PC-3 (cell line): ENCODE measurements at regions not wholly inside any gene's neighbourhood (a gene's known extent, or its start where the extent isn't known, plus 50 kb on each side); places are given as distances from the start of the nearest gene placed in this dataset.
A peak's percentile ranks its signal among the peaks of the same experiment; 100 is the strongest.

Experiments used
- ATAC-seq: fragments of 200-7000 bp; cut with Tn5 transposase; 2 replicates; pipeline ENCODE4 v1.9.1; 2020; ENCODE audit warnings: mild to moderate bottlenecking, moderate library complexity
- BruUV-seq: library from RNA; stranded (reverse); fragments of 400-500 nt; replicated peaks from 2 replicates; lab custom pipeline; 2021; lab: Mats Ljungman, UMichigan
- CTCF ChIA-PET: fragments of 300-600 bp; sonication (Branson Sonifier 250); formaldehyde crosslinking; loops from one replicate; lab custom pipeline; 2022; ENCODE audit warnings: antibody characterized with exemption; lab: Charles Lee
- POLR2A ChIA-PET: fragments of 300-600 bp; sonication (Branson Sonifier 250); formaldehyde crosslinking; loops from one replicate; lab custom pipeline; 2022; ENCODE audit warnings: antibody characterized with exemption; ENCODE audit not compliant: unreplicated experiment; lab: Charles Lee
- DNase-seq: peaks from one replicate; pipeline ENCODE4 v3.0.0-alpha.2; 2015
- H2AFZ ChIP-seq: fragments of 300-600 bp; sonication (generic); 2 replicates; pipeline ENCODE4 v1.6.0; 2016; ENCODE audit warnings: antibody characterized with exemption, low read length
- H3F3A ChIP-seq: fragments of 300-600 bp; sonication (generic); one replicate; pipeline ENCODE4 v1.6.0; 2017; ENCODE audit warnings: antibody characterized with exemption, low read length, control low read depth, mild to moderate bottlenecking; ENCODE audit not compliant: unreplicated experiment
- H3K27ac ChIP-seq: fragments of 300-600 bp; sonication (generic); 2 replicates; pipeline ENCODE4 v1.5.1; 2016; ENCODE audit warnings: mild to moderate bottlenecking, low read length
- H3K27me3 ChIP-seq: fragments of 300-600 bp; sonication (generic); 2 replicates; pipeline ENCODE4 v1.6.1; 2016; ENCODE audit warnings: low read length, mixed read lengths
- H3K36me3 ChIP-seq: fragments of 300-600 bp; sonication (generic); 2 replicates; pipeline ENCODE4 v1.6.1; 2016; ENCODE audit warnings: low read depth, mixed run types, low read length, mixed read lengths
- H3K4me1 ChIP-seq: fragments of 300-600 bp; sonication (generic); 2 replicates; pipeline ENCODE4 v1.5.1; 2016; ENCODE audit warnings: low read length; ENCODE audit not compliant: insufficient read depth
- H3K4me2 ChIP-seq: fragments of 300-600 bp; sonication (generic); 2 replicates; pipeline ENCODE4 v1.6.0; 2016; ENCODE audit warnings: low read length
- H3K4me3 ChIP-seq: fragments of 300-600 bp; sonication (generic); 2 replicates; pipeline ENCODE4 v1.5.1; 2016; ENCODE audit warnings: mild to moderate bottlenecking, low read length, mixed read lengths
- H3K79me2 ChIP-seq: fragments of 300-600 bp; sonication (generic); 2 replicates; pipeline ENCODE4 v1.6.1; 2017; ENCODE audit warnings: low read length, mixed read lengths
- H3K9ac ChIP-seq: fragments of 300-600 bp; sonication (generic); 2 replicates; pipeline ENCODE4 v1.6.0; 2016; ENCODE audit warnings: mild to moderate bottlenecking, low read length
- H3K9me2 ChIP-seq: fragments of 300-600 bp; sonication (generic); replicated peaks from 2 replicates; pipeline ENCODE4 v1.6.1; 2016; ENCODE audit warnings: mixed run types, low read length, mixed read lengths
- H3K9me3 ChIP-seq: fragments of 300-600 bp; sonication (generic); 2 replicates; pipeline ENCODE4 v1.6.1; 2016; ENCODE audit warnings: low read length, mixed read lengths
- H4K20me1 ChIP-seq: fragments of 300-600 bp; sonication (generic); 2 replicates; pipeline ENCODE4 v1.6.1; 2016; ENCODE audit warnings: low read length, mixed read lengths
- EZH2 ChIP-seq: fragments of 300-600 bp; sonication (generic); IDR thresholded peaks from one replicate; pipeline ENCODE4 v1.6.1; 2017; ENCODE audit warnings: antibody characterized with exemption, mild to moderate bottlenecking, low read length; ENCODE audit not compliant: unreplicated experiment
- EZH2phosphoT487 ChIP-seq: fragments of 300-600 bp; sonication (generic); IDR thresholded peaks from 2 replicates; pipeline ENCODE4 v1.6.1; 2018; ENCODE audit warnings: mild to moderate bottlenecking, antibody characterized with exemption, low read length, borderline replicate concordance
- intact Hi-C: fragments of 100-400 bp; cut with micrococcal nuclease; formaldehyde crosslinking; loops from 2 replicates; pipeline ENCODE4 v1.9.0; 2023
- TF ChIP-seq, protein P1 (sequence below): fragments of 300-600 bp; sonication (generic); conservative IDR thresholded peaks from 2 replicates; pipeline ENCODE4 v1.5.1; 2017; ENCODE audit warnings: antibody characterized with exemption, low read depth, mild to moderate bottlenecking, low read length

DNA sequence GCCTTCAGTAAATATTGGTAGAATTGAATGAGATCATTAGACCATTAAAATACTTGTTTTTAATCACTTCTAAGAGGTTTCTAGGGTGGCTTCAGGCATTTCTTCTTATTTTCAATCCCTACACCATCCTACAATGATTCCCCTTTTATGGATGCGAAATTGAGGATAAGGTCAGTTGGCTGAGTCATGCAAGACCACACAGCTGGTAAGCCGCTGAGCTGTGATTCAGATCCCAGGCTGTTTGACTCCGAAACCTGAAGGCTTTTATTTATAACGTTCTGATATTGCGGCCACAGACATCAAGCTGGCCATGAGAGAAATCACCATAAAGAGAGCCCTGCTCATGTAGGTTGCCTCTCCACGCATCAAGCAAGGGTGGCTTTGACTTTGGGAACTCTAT, 133.4 kb downstream of the VAPA start:
- H3K9me2 ChIP-seq: no peaks in the 10 kb centered on the region; the same call in 1 of the 2 replicates
- no peak overlapping the region for H3K27ac ChIP-seq
- ChIA-PET POLR2A (no interaction called here), CTCF (no interaction called here)
- H2AFZ ChIP-seq: no peak overlapping the region
- H3K79me2 ChIP-seq: no peaks in the 10 kb centered on the region
- H3K4me3 ChIP-seq: no peak overlapping the region
- no peak overlapping the region for H3K4me2 ChIP-seq
- no peak overlapping the region for H3K9ac ChIP-seq
- H3K36me3 ChIP-seq: no peaks in the 10 kb centered on the region
- ATAC-seq (no peak), DNase-seq (peak; percentile 19)
- no peaks in the 10 kb centered on the region for H3F3A ChIP-seq
- peaks cover 37% of the 10 kb centered on the region for H3K27me3 ChIP-seq
- no peaks in the 10 kb centered on the region for H3K4me1 ChIP-seq
- no peaks in the 10 kb centered on the region for H3K9me3 ChIP-seq
- intact Hi-C loops: no loop called here
- no peaks in the 10 kb centered on the region for H4K20me1 ChIP-seq
- no peak for TF ChIP-seq EZH2
- TF ChIP-seq, protein P1, sequence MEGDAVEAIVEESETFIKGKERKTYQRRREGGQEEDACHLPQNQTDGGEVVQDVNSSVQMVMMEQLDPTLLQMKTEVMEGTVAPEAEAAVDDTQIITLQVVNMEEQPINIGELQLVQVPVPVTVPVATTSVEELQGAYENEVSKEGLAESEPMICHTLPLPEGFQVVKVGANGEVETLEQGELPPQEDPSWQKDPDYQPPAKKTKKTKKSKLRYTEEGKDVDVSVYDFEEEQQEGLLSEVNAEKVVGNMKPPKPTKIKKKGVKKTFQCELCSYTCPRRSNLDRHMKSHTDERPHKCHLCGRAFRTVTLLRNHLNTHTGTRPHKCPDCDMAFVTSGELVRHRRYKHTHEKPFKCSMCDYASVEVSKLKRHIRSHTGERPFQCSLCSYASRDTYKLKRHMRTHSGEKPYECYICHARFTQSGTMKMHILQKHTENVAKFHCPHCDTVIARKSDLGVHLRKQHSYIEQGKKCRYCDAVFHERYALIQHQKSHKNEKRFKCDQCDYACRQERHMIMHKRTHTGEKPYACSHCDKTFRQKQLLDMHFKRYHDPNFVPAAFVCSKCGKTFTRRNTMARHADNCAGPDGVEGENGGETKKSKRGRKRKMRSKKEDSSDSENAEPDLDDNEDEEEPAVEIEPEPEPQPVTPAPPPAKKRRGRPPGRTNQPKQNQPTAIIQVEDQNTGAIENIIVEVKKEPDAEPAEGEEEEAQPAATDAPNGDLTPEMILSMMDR: no peak
- no peak for TF ChIP-seq EZH2phosphoT487
- BruUV-seq: no TSS peak

GRCh38 chr18:10049747-10050146, 135.9 kb downstream of the VAPA start:
- Histone ChIP-seq H3F3A (no peaks in the 10 kb centered on the region), H3K9me3 (no peaks in the 10 kb centered on the region), H3K27ac (no peak overlapping the region), H3K4me2 (no peak overlapping the region), H3K79me2 (no peaks in the 10 kb centered on the region), H3K9me2 (no peaks in the 10 kb centered on the region; the same call in 1 of the 2 replicates), H3K4me1 (no peaks in the 10 kb centered on the region), H3K9ac (no peak overlapping the region), H3K27me3 (peaks cover 34% of the 10 kb centered on the region), H2AFZ (no peak overlapping the region), H3K4me3 (no peak overlapping the region), H4K20me1 (no peaks in the 10 kb centered on the region), H3K36me3 (no peaks in the 10 kb centered on the region)
- ChIA-PET POLR2A (no interaction called here), CTCF (no interaction called here)
- no peak for DNase-seq
- no peak for TF ChIP-seq EZH2phosphoT487
- no peak for TF ChIP-seq EZH2
- TF ChIP-seq, protein P1: no peak
- intact Hi-C loops: no loop called here
- BruUV-seq: no TSS peak
- no peak for ATAC-seq

- H3K9ac ChIP-seq: no peak overlapping the region
- TF ChIP-seq, protein P1: no peak
- H3K79me2 ChIP-seq: no peaks in the 10 kb centered on the region
- H2AFZ ChIP-seq: no peak overlapping the region
- BruUV-seq: no TSS peak
- no peaks in the 10 kb centered on the region for H4K20me1 ChIP-seq
- no peak overlapping the region for H3K4me3 ChIP-seq
- H3F3A ChIP-seq: no peaks in the 10 kb centered on the region
- no peak overlapping the region for H3K4me2 ChIP-seq
- H3K9me2 ChIP-seq: no peaks in the 10 kb centered on the region; the same call in 1 of the 2 replicates
- ATAC-seq (no peak), DNase-seq (no peak)
- no peak overlapping the region for H3K27ac ChIP-seq
- POLR2A ChIA-PET: no interaction called here
- peaks cover 27% of the 10 kb centered on the region for H3K27me3 ChIP-seq
- CTCF ChIA-PET: no interaction called here
- intact Hi-C loops: no loop called here
- H3K36me3 ChIP-seq: no peaks in the 10 kb centered on the region
- H3K9me3 ChIP-seq: no peaks in the 10 kb centered on the region
- no peaks in the 10 kb centered on the region for H3K4me1 ChIP-seq
These were observed 137.1 kb downstream of the VAPA start for GRCh38 chr18:10050956-10051355.
